ENCODE measurements at regions not wholly inside any gene's neighbourhood (a gene's known extent, or its start where the extent isn't known, plus 50 kb on each side); places are given as distances from the start of the nearest gene placed in this dataset.
"Not testable (repeated sequence)": the region's sequence is repeated elsewhere in the genome, so short reads cannot be mapped to it uniquely, and the experiment has no call there.

- no peak for DNase-seq
- H4K5ac ChIP-seq (ENCODE audit: low read length) = no peak overlapping the region
- H2AK5ac ChIP-seq (ENCODE audit: low read length) = no peak overlapping the region
- H2BK15ac ChIP-seq (replicated peaks; ENCODE audit: low read depth) = no peak overlapping the region
- no peaks in the 10 kb centered on the region for H3K4me1 ChIP-seq (ENCODE audit: control insufficient read depth, low read depth, low read length)
- no peak overlapping the region for H4K8ac ChIP-seq (ENCODE audit: low read depth, low read length)
- H3K4me2 ChIP-seq (ENCODE audit: low read length) = no peak overlapping the region
- H2BK120ac ChIP-seq (ENCODE audit: low read depth, low read length) = no peak overlapping the region
- H3K9ac ChIP-seq (ENCODE audit: low read length) = no peak overlapping the region
- no CpG with 5 or more reads among the region's 4 CpGs for WGBS (ENCODE audit: extremely low coverage, insufficient coverage, low lambda C conversion rate)
- H3K79me2 ChIP-seq (ENCODE audit: control insufficient read depth, insufficient read depth, low read length) = no peaks in the 10 kb centered on the region
- no peaks in the 10 kb centered on the region for H3K79me1 ChIP-seq (ENCODE audit: low read length)
- no peak overlapping the region for H3K4me3 ChIP-seq (ENCODE audit: low read length)
- no peaks in the 10 kb centered on the region for H3K36me3 ChIP-seq (ENCODE audit: control insufficient read depth, insufficient read depth, low read length)
- no peak overlapping the region for H2BK5ac ChIP-seq (ENCODE audit: low read length)
- no peak overlapping the region for H3K23ac ChIP-seq (ENCODE audit: low read length)
- H3K4ac ChIP-seq (ENCODE audit: low read depth, low read length) = no peak overlapping the region
- H3K27me3 ChIP-seq (ENCODE audit: insufficient read depth, low read length, poor library complexity) = no peaks in the 10 kb centered on the region
- H3K18ac ChIP-seq (ENCODE audit: low read length) = no peak overlapping the region
- H3K56ac ChIP-seq (ENCODE audit: low read length) = no peak overlapping the region
- H3K27ac ChIP-seq (ENCODE audit: low read depth, low read length) = no peak overlapping the region
These were observed 84.9 kb upstream of the MED13 start for GRCh38 chr17:62149961-62150360.

GRCh38 chr17:62147284-62147683 lies 82.2 kb upstream of the MED13 start:
- H3K56ac ChIP-seq (ENCODE audit: low read length) = no peak overlapping the region
- WGBS (ENCODE audit: extremely low coverage, insufficient coverage, low lambda C conversion rate) = no CpG with 5 or more reads among the region's 4 CpGs
- H2BK120ac ChIP-seq (ENCODE audit: low read depth, low read length) = no peak overlapping the region
- no peaks in the 10 kb centered on the region for H3K79me2 ChIP-seq (ENCODE audit: control insufficient read depth, insufficient read depth, low read length)
- no peak overlapping the region for H3K27ac ChIP-seq (ENCODE audit: low read depth, low read length)
- no peak overlapping the region for H4K8ac ChIP-seq (ENCODE audit: low read depth, low read length)
- no peaks in the 10 kb centered on the region for H3K79me1 ChIP-seq (ENCODE audit: low read length)
- no peaks in the 10 kb centered on the region for H3K36me3 ChIP-seq (ENCODE audit: control insufficient read depth, insufficient read depth, low read length)
- H2BK5ac ChIP-seq (ENCODE audit: low read length) = no peak overlapping the region
- H2AK5ac ChIP-seq (ENCODE audit: low read length) = no peak overlapping the region
- no peaks in the 10 kb centered on the region for H3K27me3 ChIP-seq (ENCODE audit: insufficient read depth, low read length, poor library complexity)
- H3K4ac ChIP-seq (ENCODE audit: low read depth, low read length) = no peak overlapping the region
- no peak overlapping the region for H4K5ac ChIP-seq (ENCODE audit: low read length)
- H3K9ac ChIP-seq (ENCODE audit: low read length) = no peak overlapping the region
- H3K4me3 ChIP-seq (ENCODE audit: low read length) = no peak overlapping the region
- DNase-seq = no peak
- no peak overlapping the region for H3K4me2 ChIP-seq (ENCODE audit: low read length)
- H3K18ac ChIP-seq (ENCODE audit: low read length) = no peak overlapping the region
- H3K4me1 ChIP-seq (ENCODE audit: control insufficient read depth, low read depth, low read length) = no peaks in the 10 kb centered on the region
- H2BK15ac ChIP-seq (replicated peaks; ENCODE audit: low read depth) = no peak overlapping the region
- H3K23ac ChIP-seq (ENCODE audit: low read length) = no peak overlapping the region

- H3K18ac ChIP-seq (ENCODE audit: low read length) = no peak overlapping the region
- no peak overlapping the region for H3K4me3 ChIP-seq (ENCODE audit: low read length)
- H3K79me1 ChIP-seq (ENCODE audit: low read length) = no peaks in the 10 kb centered on the region
- no peak for DNase-seq
- no peaks in the 10 kb centered on the region for H3K36me3 ChIP-seq (ENCODE audit: control insufficient read depth, insufficient read depth, low read length)
- no peak overlapping the region for H3K9ac ChIP-seq (ENCODE audit: low read length)
- H3K79me2 ChIP-seq (ENCODE audit: control insufficient read depth, insufficient read depth, low read length) = no peaks in the 10 kb centered on the region
- H3K56ac ChIP-seq (ENCODE audit: low read length) = no peak overlapping the region
- H3K4me1 ChIP-seq (ENCODE audit: control insufficient read depth, low read depth, low read length) = no peaks in the 10 kb centered on the region
- H3K4ac ChIP-seq (ENCODE audit: low read depth, low read length) = no peak overlapping the region
- H4K5ac ChIP-seq (ENCODE audit: low read length) = no peak overlapping the region
- H2AK5ac ChIP-seq (ENCODE audit: low read length) = no peak overlapping the region
- H3K23ac ChIP-seq (ENCODE audit: low read length) = no peak overlapping the region
- H2BK15ac ChIP-seq (replicated peaks; ENCODE audit: low read depth) = no peak overlapping the region
- H3K27me3 ChIP-seq (ENCODE audit: insufficient read depth, low read length, poor library complexity) = no peaks in the 10 kb centered on the region
- no peak overlapping the region for H2BK5ac ChIP-seq (ENCODE audit: low read length)
- H3K27ac ChIP-seq (ENCODE audit: low read depth, low read length) = no peak overlapping the region
- WGBS (ENCODE audit: extremely low coverage, insufficient coverage, low lambda C conversion rate) = no CpG with 5 or more reads among the region's 14 CpGs
- H4K8ac ChIP-seq (ENCODE audit: low read depth, low read length) = no peak overlapping the region
- H2BK120ac ChIP-seq (ENCODE audit: low read depth, low read length) = no peak overlapping the region
- H3K4me2 ChIP-seq (ENCODE audit: low read length) = no peak overlapping the region
These were observed 75.8 kb upstream of the MED13 start for GRCh38 chr17:62140836-62141235.

DNA sequence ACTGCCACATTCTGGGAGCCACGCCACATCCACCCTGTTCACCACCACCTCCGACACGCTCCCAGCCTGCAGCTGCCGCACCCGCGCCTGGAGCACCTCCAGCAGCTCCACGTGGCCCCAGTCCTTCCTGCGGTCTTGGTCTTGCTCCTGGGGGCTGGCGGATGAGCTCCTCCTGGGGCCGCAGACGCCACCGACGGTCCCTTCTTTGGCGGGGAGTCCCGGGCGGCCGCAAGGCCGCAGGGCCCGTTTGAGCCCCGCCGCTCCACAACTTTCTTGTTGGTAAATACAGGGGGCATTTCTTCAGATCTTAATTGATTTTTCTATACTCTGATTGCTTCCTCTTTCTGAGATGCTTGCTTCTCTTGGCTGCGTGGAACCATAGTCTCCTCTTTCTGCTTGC lies 75.3 kb upstream of the MED13 start:
- H3K23ac ChIP-seq (ENCODE audit: low read length) = no peak overlapping the region
- H2BK15ac ChIP-seq (replicated peaks; ENCODE audit: low read depth) = no peak overlapping the region
- H2BK5ac ChIP-seq (ENCODE audit: low read length) = no peak overlapping the region
- no peak overlapping the region for H3K56ac ChIP-seq (ENCODE audit: low read length)
- H3K79me2 ChIP-seq (ENCODE audit: control insufficient read depth, insufficient read depth, low read length) = no peaks in the 10 kb centered on the region
- no peak overlapping the region for H3K4me3 ChIP-seq (ENCODE audit: low read length)
- H3K4me1 ChIP-seq (ENCODE audit: control insufficient read depth, low read depth, low read length) = no peaks in the 10 kb centered on the region
- no peak overlapping the region for H3K18ac ChIP-seq (ENCODE audit: low read length)
- no CpG with 5 or more reads among the region's 22 CpGs for WGBS (ENCODE audit: extremely low coverage, insufficient coverage, low lambda C conversion rate)
- DNase-seq = no peak
- H2BK120ac ChIP-seq (ENCODE audit: low read depth, low read length) = no peak overlapping the region
- no peaks in the 10 kb centered on the region for H3K36me3 ChIP-seq (ENCODE audit: control insufficient read depth, insufficient read depth, low read length)
- H3K79me1 ChIP-seq (ENCODE audit: low read length) = no peaks in the 10 kb centered on the region
- H2AK5ac ChIP-seq (ENCODE audit: low read length) = no peak overlapping the region
- H3K27ac ChIP-seq (ENCODE audit: low read depth, low read length) = no peak overlapping the region
- no peak overlapping the region for H4K8ac ChIP-seq (ENCODE audit: low read depth, low read length)
- no peaks in the 10 kb centered on the region for H3K27me3 ChIP-seq (ENCODE audit: insufficient read depth, low read length, poor library complexity)
- H3K4me2 ChIP-seq (ENCODE audit: low read length) = no peak overlapping the region
- no peak overlapping the region for H3K9ac ChIP-seq (ENCODE audit: low read length)
- H3K4ac ChIP-seq (ENCODE audit: low read depth, low read length) = no peak overlapping the region
- H4K5ac ChIP-seq (ENCODE audit: low read length) = no peak overlapping the region

- not testable (repeated sequence) for H3K27ac ChIP-seq (ENCODE audit: low read depth, low read length); H2AK5ac ChIP-seq (ENCODE audit: low read length); H2BK15ac ChIP-seq (replicated peaks; ENCODE audit: low read depth); H3K9ac ChIP-seq (ENCODE audit: low read length); H3K4me1 ChIP-seq (ENCODE audit: control insufficient read depth, low read depth, low read length); H3K4me2 ChIP-seq (ENCODE audit: low read length); H3K79me1 ChIP-seq (ENCODE audit: low read length); H3K56ac ChIP-seq (ENCODE audit: low read length); DNase-seq; H4K5ac ChIP-seq (ENCODE audit: low read length); H2BK5ac ChIP-seq (ENCODE audit: low read length); H3K79me2 ChIP-seq (ENCODE audit: control insufficient read depth, insufficient read depth, low read length); H3K23ac ChIP-seq (ENCODE audit: low read length); H4K8ac ChIP-seq (ENCODE audit: low read depth, low read length); H3K4ac ChIP-seq (ENCODE audit: low read depth, low read length); H3K36me3 ChIP-seq (ENCODE audit: control insufficient read depth, insufficient read depth, low read length); H3K18ac ChIP-seq (ENCODE audit: low read length); H3K27me3 ChIP-seq (ENCODE audit: insufficient read depth, low read length, poor library complexity); H3K4me3 ChIP-seq (ENCODE audit: low read length); H2BK120ac ChIP-seq (ENCODE audit: low read depth, low read length)
- no CpG with 5 or more reads among the region's 35 CpGs for WGBS (ENCODE audit: extremely low coverage, insufficient coverage, low lambda C conversion rate)
These were observed 74.7 kb upstream of the MED13 start for GRCh38 chr17:62139690-62140354.

DNA sequence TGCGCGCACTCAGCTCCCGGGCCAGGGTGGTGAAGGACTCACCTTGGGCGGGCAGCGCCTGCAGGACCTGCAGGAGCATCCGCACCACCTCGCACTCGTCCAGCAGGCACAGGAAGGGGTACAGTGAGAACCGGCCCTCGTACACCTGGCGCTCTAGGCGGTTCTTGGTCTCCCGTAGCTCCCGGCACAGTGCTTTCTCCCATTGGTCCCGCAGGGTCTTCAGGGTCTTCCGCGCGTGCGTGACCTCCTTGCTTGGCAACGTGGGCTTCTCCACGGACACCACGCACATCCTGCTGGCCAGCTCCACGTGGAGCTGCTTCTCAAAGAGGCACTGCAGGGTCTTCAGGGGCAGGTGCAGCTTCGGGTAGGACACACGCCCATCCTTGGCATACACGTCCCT lies 74.1 kb upstream of the MED13 start:
- Histone ChIP-seq H4K8ac (ENCODE audit: low read depth, low read length) (no peak overlapping the region), H3K79me1 (ENCODE audit: low read length) (no peaks in the 10 kb centered on the region), H3K4me1 (ENCODE audit: control insufficient read depth, low read depth, low read length) (no peaks in the 10 kb centered on the region), H3K18ac (ENCODE audit: low read length) (no peak overlapping the region), H4K5ac (ENCODE audit: low read length) (no peak overlapping the region), H2BK5ac (ENCODE audit: low read length) (no peak overlapping the region), H3K56ac (ENCODE audit: low read length) (no peak overlapping the region), H3K27me3 (ENCODE audit: insufficient read depth, low read length, poor library complexity) (no peaks in the 10 kb centered on the region), H3K9ac (ENCODE audit: low read length) (no peak overlapping the region), H3K23ac (ENCODE audit: low read length) (no peak overlapping the region), H3K4me3 (ENCODE audit: low read length) (no peak overlapping the region), H3K79me2 (ENCODE audit: control insufficient read depth, insufficient read depth, low read length) (no peaks in the 10 kb centered on the region), H2BK120ac (ENCODE audit: low read depth, low read length) (no peak overlapping the region), H2AK5ac (ENCODE audit: low read length) (no peak overlapping the region), H3K4ac (ENCODE audit: low read depth, low read length) (no peak overlapping the region), H3K4me2 (ENCODE audit: low read length) (no peak overlapping the region), H2BK15ac (replicated peaks; ENCODE audit: low read depth) (no peak overlapping the region), H3K36me3 (ENCODE audit: control insufficient read depth, insufficient read depth, low read length) (no peaks in the 10 kb centered on the region), H3K27ac (ENCODE audit: low read depth, low read length) (no peak overlapping the region)
- DNase-seq = no peak
- no CpG with 5 or more reads among the region's 26 CpGs for WGBS (ENCODE audit: extremely low coverage, insufficient coverage, low lambda C conversion rate)
